H1 (cell line): ENCODE measurements at regions not wholly inside any gene's neighbourhood (a gene's known extent, or its start where the extent isn't known, plus 50 kb on each side); places are given as distances from the start of the nearest gene placed in this dataset.

Experiments
- CEBPB ChIP-seq: IDR thresholded peaks from 2 replicates; pipeline ENCODE4 v1.6.1; 2012; ENCODE audit warnings: low read depth, low read length
- CHD7 ChIP-seq: fragments of 300-600 bp; sonication (generic); IDR thresholded peaks from 2 replicates; pipeline ENCODE4 v1.7.1; 2012; ENCODE audit warnings: low read length, moderate library complexity, mild to moderate bottlenecking, inconsistent platforms; ENCODE audit not compliant: insufficient replicate concordance
- GTF2F1 ChIP-seq: IDR thresholded peaks from 2 replicates; pipeline ENCODE4 v1.6.1; 2012; ENCODE audit warnings: low read depth, low read length, improper control_type of control experiment, borderline replicate concordance
- YY1 ChIP-seq: IDR thresholded peaks from 2 replicates; pipeline ENCODE4 v1.6.1; 2011; ENCODE audit warnings: low read depth, mild to moderate bottlenecking, low read length

DNA sequence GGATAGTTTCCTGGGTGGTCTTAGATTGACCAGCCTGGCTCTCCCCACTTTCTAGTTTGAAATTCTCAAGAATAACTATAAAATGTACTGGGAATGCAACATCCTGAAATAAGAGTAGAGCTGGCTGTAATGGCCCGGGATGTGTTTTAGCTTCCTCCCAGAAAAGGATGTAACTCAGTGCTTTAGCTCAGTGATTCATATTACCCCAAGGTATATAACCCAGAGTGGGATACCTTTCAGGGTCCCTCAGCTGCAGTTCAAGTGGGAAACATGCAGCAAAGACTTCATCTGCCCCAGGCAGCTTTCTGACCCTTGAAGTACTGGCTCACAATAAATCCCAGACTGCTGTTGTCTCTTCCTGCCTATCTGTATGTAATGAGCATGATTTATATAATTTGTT lies 666.7 kb upstream of the KCND2 start (continued):
- TF ChIP-seq CHD7: no peak
- no peak for TF ChIP-seq YY1
- TF ChIP-seq GTF2F1: no peak
- no peak for TF ChIP-seq CEBPB
- TF ChIP-seq, all 59 proteins: peak for 0
